Stimulated activated naive CD8-positive, alpha-beta T cell treated with anti-CD3 and anti-CD28 coated beads, Interleukin-15, Interleukin-2, amounts not matched to agents 100 ng/mL and 50 ng/mL, for 24 hours (primary cell): ENCODE measurements at regions not wholly inside any gene's neighbourhood (a gene's known extent, or its start where the extent isn't known, plus 50 kb on each side); places are given as distances from the start of the nearest gene placed in this dataset.

Experiments
- H3K27ac Mint-ChIP-seq: one replicate; pipeline ENCODE4 v1.8.0; 2021; ENCODE audit warnings: mild to moderate bottlenecking, mixed read lengths
- H3K27me3 Mint-ChIP-seq: one replicate; pipeline ENCODE4 v1.8.0; 2021; ENCODE audit warnings: mixed read lengths
- H3K36me3 Mint-ChIP-seq: one replicate; pipeline ENCODE4 v1.8.0; 2021; ENCODE audit warnings: low read depth, mixed read lengths
- H3K4me1 Mint-ChIP-seq: one replicate; pipeline ENCODE4 v1.8.0; 2021; ENCODE audit warnings: low read depth, mixed read lengths
- H3K4me3 Mint-ChIP-seq: one replicate; pipeline ENCODE4 v1.8.0; 2021; ENCODE audit warnings: mild to moderate bottlenecking, mixed read lengths
- H3K9me3 Mint-ChIP-seq: one replicate; pipeline ENCODE4 v1.8.0; 2021; ENCODE audit warnings: mixed read lengths

DNA sequence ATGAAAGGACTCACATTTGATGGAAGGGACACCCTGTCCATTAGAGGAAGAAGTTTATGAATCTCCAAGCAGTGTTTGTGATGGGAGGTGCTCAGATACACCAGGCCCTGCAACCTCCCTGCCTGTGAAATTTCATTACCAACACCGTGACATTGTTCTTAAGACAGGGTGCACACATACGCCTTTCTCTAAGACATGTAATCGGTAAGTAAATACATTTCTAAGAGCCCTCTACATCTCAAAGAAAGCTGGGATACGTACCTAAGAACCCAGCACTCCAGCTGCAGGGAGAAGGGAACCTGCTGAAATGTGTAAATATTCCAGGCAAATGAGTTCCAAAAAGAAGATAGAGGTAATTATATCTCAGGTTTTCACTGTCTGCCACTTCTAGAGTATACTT, 125.0 kb upstream of the APC start:
- no peak overlapping the region for H3K27ac Mint-ChIP-seq
- H3K36me3 Mint-ChIP-seq, result no peaks in the 10 kb centered on the region
- H3K4me3 Mint-ChIP-seq, result no peak overlapping the region
- no peaks in the 10 kb centered on the region for H3K27me3 Mint-ChIP-seq
- H3K9me3 Mint-ChIP-seq, result no peaks in the 10 kb centered on the region
- H3K4me1 Mint-ChIP-seq, result no peaks in the 10 kb centered on the region

DNA sequence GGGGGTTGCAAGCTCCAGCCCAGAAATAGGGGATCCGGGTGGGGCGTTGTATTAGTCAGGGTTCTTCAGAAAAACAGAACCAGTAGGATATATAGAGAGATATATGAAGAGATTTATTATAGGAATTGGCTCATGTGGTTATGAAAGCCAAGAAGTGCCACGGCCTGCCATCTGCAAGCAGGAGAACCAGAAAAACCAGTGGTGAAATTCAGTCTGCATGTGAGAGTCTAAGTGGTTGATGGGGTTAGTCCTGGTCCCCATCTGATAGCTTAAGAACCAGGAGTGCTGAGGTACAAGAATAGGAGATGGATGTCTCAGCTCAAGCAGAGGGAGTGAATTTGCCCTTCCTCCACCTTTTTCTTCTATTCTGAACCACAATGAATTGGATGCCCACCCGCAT, 123.4 kb upstream of the APC start:
- Mint-ChIP-seq H3K4me3 (no peak overlapping the region), H3K36me3 (no peaks in the 10 kb centered on the region), H3K27ac (no peak overlapping the region), H3K4me1 (no peaks in the 10 kb centered on the region), H3K9me3 (no peaks in the 10 kb centered on the region), H3K27me3 (no peaks in the 10 kb centered on the region)

DNA sequence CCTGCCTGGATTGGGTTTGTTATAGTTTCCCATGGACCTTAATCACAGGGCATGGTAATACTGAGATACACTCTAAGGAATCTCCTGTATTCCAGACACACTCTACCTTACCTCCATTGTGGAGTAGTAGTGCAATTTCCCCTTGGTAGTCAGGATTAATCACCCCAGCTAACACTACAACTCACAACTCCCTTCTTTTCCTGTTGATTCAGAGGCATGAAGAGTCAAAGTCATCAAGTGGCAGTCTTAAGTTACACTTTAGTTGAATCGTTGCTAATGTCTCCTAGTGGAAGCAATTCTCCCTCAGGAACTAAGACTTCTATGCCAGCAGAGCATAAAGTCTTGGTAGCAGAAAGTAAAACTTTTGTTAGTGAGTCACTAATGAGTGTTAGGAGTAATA, 122.7 kb upstream of the APC start:
- H3K27ac Mint-ChIP-seq, result no peak overlapping the region
- H3K36me3 Mint-ChIP-seq, result no peaks in the 10 kb centered on the region
- no peak overlapping the region for H3K4me3 Mint-ChIP-seq
- no peaks in the 10 kb centered on the region for H3K4me1 Mint-ChIP-seq
- no peaks in the 10 kb centered on the region for H3K27me3 Mint-ChIP-seq
- H3K9me3 Mint-ChIP-seq, result no peaks in the 10 kb centered on the region

DNA sequence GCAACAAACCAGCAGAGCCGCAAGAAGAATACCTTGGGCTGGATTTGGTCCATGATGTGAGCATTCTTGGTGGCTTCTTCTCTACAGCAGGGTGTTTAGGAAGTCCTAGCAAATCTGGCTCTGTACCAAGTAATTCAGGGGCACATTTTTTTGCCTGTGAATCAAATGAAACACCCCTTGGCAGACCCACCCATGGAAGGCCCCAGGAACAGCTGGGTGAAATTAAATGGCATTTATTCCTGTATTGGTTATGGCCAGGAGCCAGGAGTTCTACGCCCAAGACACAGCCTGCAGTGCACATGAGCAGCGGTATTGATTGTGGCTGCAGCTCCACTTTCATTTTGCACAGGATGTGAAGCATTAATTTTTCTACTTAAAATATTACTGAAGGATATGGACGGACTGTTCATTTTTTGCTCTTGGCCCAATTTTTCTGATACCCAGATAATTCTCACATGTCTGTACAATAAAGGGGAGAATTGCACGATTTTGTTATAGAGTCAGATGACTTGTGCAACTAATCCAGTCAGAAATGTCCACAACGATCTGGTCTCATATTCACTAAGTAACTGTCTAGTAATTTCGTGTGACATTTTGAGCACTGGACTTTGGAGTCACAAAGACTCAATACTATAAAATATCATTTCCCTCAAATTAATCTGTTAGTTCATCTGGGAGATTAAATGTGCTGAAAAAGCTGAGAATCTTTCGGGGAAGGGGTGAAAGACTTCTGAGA, 120.7 kb upstream of the APC start:
- Mint-ChIP-seq H3K4me3 (no peak overlapping the region), H3K4me1 (no peaks in the 10 kb centered on the region), H3K9me3 (no peaks in the 10 kb centered on the region), H3K36me3 (no peaks in the 10 kb centered on the region), H3K27me3 (no peaks in the 10 kb centered on the region), H3K27ac (no peak overlapping the region)

DNA sequence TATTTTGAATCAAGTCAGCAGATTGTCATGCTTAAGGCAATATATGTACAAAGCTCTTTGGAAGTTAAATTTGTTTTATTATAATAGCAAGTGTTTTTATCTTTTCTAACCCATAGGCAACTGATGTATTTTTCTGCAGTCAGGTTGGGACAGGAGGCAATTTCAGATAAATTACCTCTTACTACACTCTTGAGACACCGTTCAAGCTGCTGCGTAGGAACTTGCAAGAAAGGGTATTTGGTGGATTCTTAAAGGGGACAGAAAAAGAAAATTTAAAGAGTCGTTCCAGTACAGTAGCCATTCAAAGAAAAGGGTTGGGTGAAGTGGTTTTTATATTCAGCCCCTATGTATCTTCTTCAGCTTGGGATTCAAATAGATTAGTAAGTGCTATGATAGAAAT, 112.4 kb upstream of the APC start:
- Mint-ChIP-seq H3K4me3 (no peak overlapping the region), H3K27ac (no peak overlapping the region), H3K4me1 (no peaks in the 10 kb centered on the region), H3K27me3 (peaks cover 32% of the 10 kb centered on the region), H3K9me3 (no peaks in the 10 kb centered on the region), H3K36me3 (no peaks in the 10 kb centered on the region)

DNA sequence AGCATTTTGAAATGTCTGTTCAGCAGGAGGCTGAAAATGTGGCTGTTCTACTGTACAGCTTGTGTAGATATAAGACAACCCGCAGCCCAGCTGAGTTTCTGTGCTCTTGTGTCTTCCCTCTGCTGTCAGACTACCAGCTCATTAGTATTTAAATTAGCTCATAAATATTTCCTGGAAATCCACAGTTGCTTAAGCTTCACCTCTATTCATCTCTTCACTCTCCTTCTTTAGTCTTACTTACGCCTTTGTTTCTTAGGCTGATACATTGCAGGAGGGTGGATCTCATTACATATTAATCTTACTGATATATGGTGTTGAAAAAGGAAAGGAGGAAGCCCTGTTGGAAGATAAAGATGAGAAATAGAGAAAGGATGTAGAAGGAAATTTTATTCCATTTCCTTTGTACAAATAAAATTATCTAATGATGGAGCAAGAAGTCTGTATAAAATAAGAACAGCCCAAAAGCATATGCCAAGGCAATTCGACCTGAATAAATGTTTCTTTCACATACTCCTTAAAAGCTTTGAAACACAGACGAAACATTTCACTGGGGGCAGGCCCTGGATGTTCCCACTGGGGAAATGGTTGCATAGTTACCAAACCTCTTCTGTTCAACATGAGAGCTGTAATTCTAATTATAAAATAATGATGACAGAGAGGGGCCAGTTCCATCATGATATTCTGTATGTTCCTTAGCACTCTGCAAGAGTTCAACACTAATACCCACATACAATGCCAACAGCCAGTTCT, 111.8 kb upstream of the APC start:
- Mint-ChIP-seq H3K4me1 (no peaks in the 10 kb centered on the region), H3K9me3 (no peaks in the 10 kb centered on the region), H3K27me3 (peaks cover 38% of the 10 kb centered on the region), H3K4me3 (no peak overlapping the region), H3K27ac (no peak overlapping the region), H3K36me3 (no peaks in the 10 kb centered on the region)

DNA sequence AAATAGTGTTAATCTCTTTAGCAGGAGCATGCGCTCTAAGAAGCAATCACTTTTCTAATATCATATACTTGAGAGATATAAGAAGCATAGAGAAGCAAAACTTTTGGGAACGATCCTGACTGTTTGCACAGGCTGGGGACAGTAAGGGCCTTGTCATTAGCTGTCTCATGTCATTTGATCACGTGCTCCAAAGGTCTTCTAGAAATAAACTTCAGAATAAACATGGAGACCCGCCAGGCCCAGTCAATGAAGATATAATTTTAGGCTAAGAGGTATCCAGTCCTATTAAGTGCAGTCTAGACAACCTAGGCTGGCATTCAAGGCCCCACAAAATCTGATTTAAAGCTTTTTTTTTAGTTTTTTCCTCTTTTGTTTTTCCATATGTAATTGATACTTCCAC, 111.0 kb upstream of the APC start:
- H3K4me3 Mint-ChIP-seq, result no peak overlapping the region
- peaks cover 43% of the 10 kb centered on the region for H3K27me3 Mint-ChIP-seq
- H3K27ac Mint-ChIP-seq, result no peak overlapping the region
- no peaks in the 10 kb centered on the region for H3K9me3 Mint-ChIP-seq
- no peaks in the 10 kb centered on the region for H3K4me1 Mint-ChIP-seq
- no peaks in the 10 kb centered on the region for H3K36me3 Mint-ChIP-seq

DNA sequence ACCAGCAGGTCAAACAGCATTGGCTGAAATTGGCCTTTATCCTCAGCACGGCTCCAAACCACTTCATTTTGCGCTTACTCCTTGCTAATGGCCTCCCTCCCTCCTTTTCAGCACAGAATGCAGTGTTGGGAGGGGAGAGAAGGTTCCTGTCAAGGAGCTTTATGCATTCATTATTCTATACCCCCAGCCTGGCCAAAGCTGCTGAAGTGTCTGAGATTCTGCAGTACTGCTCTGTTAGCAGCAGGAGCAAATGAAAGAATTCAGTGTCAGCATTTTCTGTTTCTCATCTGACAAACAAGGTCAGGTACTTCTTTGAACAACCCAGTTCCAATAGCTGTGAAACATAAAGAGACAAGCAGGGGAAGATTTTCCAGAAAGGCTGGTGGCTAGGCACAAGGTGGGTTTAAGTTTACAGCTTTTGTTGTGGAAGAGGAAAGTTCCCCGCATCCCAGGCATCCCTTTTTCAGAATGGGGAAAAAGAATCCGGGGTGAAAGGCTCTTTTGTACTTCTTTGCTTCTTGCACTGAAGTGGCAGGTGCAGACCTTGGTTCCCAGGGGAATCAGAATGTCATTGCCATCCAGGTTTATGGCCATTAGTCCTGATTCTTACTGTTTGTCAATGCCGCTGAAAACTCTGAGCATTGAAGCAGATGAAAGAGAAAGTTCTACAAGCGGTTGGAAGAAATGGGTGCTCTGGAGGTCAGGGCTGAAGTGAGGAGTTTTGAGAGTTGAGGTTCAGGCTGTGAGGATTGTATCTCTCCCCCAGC, 109.3 kb upstream of the APC start:
- H3K4me3 Mint-ChIP-seq, result no peak overlapping the region
- peaks cover 43% of the 10 kb centered on the region for H3K27me3 Mint-ChIP-seq
- H3K9me3 Mint-ChIP-seq, result peaks cover 5% of the 10 kb centered on the region
- no peaks in the 10 kb centered on the region for H3K4me1 Mint-ChIP-seq
- peak overlapping the region; percentile 36 for H3K27ac Mint-ChIP-seq
- no peaks in the 10 kb centered on the region for H3K36me3 Mint-ChIP-seq

DNA sequence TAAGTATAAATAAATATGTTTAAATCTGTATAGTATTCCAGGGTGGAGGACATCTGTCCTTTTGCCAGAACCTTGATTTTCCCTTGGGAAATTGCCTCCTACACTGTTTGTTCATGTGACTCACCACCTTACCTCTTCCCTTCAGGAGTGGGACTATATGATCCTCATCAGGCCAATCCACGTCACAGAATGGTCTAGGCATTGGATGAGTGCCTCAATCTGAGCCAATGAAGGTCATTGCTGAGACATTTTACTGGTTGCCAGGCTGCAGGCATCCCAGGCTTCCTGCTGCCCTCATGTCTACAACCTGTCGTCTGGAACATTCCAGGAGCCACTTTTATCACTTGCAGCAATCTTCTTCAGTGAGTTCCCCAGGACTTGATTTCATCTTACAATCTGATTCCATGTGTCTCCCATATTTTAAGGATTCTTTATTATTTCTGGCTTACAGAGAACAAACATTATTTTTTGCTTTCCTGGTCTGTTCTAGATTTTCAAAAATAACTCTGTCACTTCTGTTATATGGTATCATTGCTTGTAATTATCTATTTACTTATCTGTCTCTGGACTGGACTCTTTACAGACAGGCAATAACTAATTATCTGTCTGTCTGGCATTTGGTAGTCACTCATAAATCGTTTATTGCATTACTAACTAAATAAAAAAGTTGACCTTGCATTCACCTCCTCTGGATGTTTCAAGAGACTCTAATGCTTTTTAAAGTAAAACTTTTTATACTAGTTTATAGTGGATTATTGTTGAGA, 107.3 kb upstream of the APC start:
- no peaks in the 10 kb centered on the region for H3K4me1 Mint-ChIP-seq
- H3K27ac Mint-ChIP-seq, result no peak overlapping the region
- peaks cover 7% of the 10 kb centered on the region for H3K9me3 Mint-ChIP-seq
- no peak overlapping the region for H3K4me3 Mint-ChIP-seq
- no peaks in the 10 kb centered on the region for H3K36me3 Mint-ChIP-seq
- H3K27me3 Mint-ChIP-seq, result peaks cover 36% of the 10 kb centered on the region

DNA sequence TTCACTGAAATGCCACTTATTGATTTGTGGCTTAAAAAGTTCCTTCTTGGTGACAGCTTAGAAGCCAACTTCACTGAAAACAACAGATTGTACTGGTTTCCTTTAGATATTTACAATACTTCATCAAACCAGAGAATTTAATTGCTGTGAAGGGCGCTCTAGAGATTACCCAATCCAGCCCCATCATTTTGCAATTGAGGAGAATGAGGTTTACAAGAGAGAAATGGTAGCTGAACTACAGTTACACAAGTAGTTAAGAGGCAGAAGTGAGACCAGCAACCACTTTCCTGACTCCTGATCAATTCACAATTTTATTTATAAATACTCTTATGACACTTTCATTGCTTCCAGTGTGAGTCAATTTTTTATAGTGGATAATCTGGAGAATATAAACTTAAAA, 103.5 kb upstream of the APC start:
- no peaks in the 10 kb centered on the region for H3K36me3 Mint-ChIP-seq
- no peaks in the 10 kb centered on the region for H3K4me1 Mint-ChIP-seq
- H3K27me3 Mint-ChIP-seq, result peaks cover 28% of the 10 kb centered on the region
- no peak overlapping the region for H3K27ac Mint-ChIP-seq
- H3K9me3 Mint-ChIP-seq, result peaks cover 7% of the 10 kb centered on the region
- no peak overlapping the region for H3K4me3 Mint-ChIP-seq

DNA sequence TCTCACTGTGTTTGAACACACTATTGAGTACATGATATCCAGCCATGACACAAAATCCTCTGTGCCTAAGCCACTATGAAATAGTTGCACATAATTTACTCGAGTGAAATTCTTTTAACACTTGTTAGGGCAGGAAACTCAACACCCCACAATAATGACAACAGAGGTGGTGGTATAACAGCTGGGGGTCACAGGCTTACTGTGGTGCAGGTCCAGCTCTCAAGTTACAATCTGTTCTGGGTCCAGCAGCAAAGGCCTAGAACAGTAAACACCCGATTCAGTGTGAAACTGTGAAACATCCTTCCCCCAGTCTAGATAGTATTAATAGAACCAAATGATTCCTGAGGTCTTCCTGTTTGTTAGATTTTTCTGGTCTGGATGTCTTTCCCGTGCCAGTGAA, 102.9 kb upstream of the APC start:
- Mint-ChIP-seq H3K9me3 (peaks cover 7% of the 10 kb centered on the region), H3K27ac (no peak overlapping the region), H3K36me3 (no peaks in the 10 kb centered on the region), H3K4me3 (no peak overlapping the region), H3K27me3 (peaks cover 23% of the 10 kb centered on the region), H3K4me1 (no peaks in the 10 kb centered on the region)

DNA sequence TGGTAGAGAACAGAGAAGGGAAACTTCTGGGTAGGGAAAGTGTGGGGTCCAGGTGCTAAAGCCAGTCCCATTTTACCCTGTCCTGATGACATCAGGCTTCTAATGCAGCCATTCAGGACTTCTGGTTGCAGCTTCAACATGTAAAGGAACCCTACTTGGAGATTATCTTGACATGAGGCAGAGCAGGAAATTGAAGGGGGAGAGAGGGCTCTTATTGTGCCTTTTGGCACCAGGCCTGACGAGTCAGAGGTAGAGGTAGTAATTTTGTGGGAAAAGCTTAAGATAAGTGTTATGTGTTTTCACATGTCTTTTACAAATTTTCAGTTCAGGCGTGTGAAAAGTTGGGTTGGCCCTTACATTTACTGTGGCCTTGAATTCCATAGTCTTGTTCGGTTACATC, 102.4 kb upstream of the APC start:
- Mint-ChIP-seq H3K9me3 (peaks cover 7% of the 10 kb centered on the region), H3K36me3 (no peaks in the 10 kb centered on the region), H3K27ac (no peak overlapping the region), H3K27me3 (peaks cover 24% of the 10 kb centered on the region), H3K4me1 (no peaks in the 10 kb centered on the region), H3K4me3 (no peak overlapping the region)

DNA sequence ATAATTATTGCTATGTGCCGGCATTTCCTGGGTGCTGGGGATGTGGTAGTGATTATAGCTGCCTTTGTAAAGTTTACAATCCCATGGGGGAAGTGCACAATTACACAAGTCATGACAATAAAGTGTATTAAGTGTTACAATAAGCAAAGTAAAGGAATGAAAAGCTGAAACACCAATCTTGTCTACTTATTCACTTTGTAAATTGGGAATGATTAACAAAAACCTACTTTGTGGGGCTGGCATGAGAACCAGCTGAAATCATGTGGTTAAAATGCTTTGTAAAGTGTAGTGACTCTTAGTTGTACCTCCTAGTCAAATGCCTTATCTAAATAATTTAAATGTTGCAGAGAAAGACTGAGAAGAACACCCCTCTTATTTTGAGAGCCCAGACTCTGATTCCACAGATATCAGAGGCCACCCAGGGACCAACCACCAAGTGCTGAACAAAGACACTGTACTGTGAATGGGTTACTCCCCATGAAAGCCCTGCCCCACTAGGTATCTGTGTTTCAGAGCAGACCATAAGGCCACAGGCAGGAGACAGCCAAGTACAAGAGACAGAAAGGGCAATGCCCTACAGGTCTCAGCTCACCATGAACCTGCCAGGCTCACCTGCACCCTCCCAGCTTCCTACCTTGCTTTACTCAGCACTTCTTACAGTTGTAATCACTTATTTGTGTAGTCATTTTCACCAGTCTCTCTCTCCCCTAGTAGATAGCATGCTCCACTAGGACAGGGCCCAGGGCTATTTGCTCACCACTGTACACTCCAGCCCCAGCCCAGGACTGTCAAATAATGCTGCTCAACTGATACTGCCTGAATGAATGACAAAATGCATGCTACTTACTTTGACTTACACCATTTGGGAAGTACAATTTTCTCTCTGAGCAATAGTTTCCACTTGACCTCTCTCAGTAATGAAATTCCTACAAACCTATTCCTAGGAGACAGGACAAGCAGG, 101.6 kb upstream of the APC start:
- Mint-ChIP-seq H3K36me3 (no peaks in the 10 kb centered on the region), H3K4me1 (no peaks in the 10 kb centered on the region), H3K27me3 (peaks cover 16% of the 10 kb centered on the region), H3K4me3 (no peak overlapping the region), H3K9me3 (peaks cover 7% of the 10 kb centered on the region), H3K27ac (no peak overlapping the region)

DNA sequence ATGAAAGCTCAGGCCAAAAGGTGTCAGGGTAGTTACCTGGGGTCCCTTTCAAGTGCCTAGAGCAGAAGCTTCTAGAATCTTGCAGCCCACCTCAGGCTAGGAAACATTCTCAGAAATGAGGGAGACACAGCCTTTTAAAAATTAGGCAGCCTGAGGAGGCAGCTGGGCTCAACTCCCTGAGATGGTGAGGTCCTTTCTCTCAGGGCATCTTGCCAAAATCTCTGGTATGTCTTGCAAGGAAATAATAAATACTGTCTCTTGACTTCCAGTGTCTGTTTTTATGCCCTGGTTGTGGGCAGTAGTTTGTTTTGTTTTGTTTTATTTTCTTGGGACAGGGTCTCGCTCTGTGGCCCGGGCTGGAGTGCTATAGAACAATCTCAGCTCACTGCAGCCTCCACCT, 100.9 kb upstream of the APC start:
- no peak overlapping the region for H3K27ac Mint-ChIP-seq
- H3K27me3 Mint-ChIP-seq, result peaks cover 12% of the 10 kb centered on the region
- no peaks in the 10 kb centered on the region for H3K4me1 Mint-ChIP-seq
- no peak overlapping the region for H3K4me3 Mint-ChIP-seq
- H3K9me3 Mint-ChIP-seq, result peaks cover 7% of the 10 kb centered on the region
- H3K36me3 Mint-ChIP-seq, result no peaks in the 10 kb centered on the region
